ENCODE measurements at regions not wholly inside any gene's neighbourhood (a gene's known extent, or its start where the extent isn't known, plus 50 kb on each side); places are given as distances from the start of the nearest gene placed in this dataset.

- H3K4me1 Mint-ChIP-seq (ENCODE audit: insufficient read depth, unreplicated experiment) = peaks cover 8% of the 10 kb centered on the region
- no peaks in the 10 kb centered on the region for H3K9me3 Mint-ChIP-seq (ENCODE audit: unreplicated experiment)
- H3K27ac Mint-ChIP-seq (ENCODE audit: low read depth, unreplicated experiment) = no peak overlapping the region
- no peaks in the 10 kb centered on the region for H3K27me3 Mint-ChIP-seq (ENCODE audit: insufficient read depth, unreplicated experiment)
- BruUV-seq (replicated peaks) = no TSS peak
- CTCF ChIA-PET = interaction anchor here (0.6 kb wide), 1 partner anchor 64 kb away, joined by 4 read pairs; no protein-coding TSS in a partner anchor
- POLR2A ChIA-PET = interaction anchor here (0.7 to 1.6 kb wide), 3 partner anchors 9 to 15 kb away, joined by 4 to 5 read pairs (median 4); no protein-coding TSS in a partner anchor
- DNase-seq (ENCODE audit: unreplicated experiment) = no peak
- TF ChIP-seq, protein P1, sequence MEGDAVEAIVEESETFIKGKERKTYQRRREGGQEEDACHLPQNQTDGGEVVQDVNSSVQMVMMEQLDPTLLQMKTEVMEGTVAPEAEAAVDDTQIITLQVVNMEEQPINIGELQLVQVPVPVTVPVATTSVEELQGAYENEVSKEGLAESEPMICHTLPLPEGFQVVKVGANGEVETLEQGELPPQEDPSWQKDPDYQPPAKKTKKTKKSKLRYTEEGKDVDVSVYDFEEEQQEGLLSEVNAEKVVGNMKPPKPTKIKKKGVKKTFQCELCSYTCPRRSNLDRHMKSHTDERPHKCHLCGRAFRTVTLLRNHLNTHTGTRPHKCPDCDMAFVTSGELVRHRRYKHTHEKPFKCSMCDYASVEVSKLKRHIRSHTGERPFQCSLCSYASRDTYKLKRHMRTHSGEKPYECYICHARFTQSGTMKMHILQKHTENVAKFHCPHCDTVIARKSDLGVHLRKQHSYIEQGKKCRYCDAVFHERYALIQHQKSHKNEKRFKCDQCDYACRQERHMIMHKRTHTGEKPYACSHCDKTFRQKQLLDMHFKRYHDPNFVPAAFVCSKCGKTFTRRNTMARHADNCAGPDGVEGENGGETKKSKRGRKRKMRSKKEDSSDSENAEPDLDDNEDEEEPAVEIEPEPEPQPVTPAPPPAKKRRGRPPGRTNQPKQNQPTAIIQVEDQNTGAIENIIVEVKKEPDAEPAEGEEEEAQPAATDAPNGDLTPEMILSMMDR (IDR thresholded peaks at IDR 0.05; ENCODE audit: unreplicated experiment) = no peak
- intact Hi-C loops (cut with micrococcal nuclease) = no loop called here
- H3K4me3 Mint-ChIP-seq (ENCODE audit: unreplicated experiment) = no peak overlapping the region
- no peaks in the 10 kb centered on the region for H3K36me3 Mint-ChIP-seq (ENCODE audit: insufficient read depth, unreplicated experiment)
Observed at GRCh38 chr12:92226961-92227360, 81.3 kb upstream of the BTG1 start.

GRCh38 chr12:92226071-92226661 lies 80.5 kb upstream of the BTG1 start:
- no peak overlapping the region for H3K4me3 Mint-ChIP-seq (ENCODE audit: unreplicated experiment)
- H3K27me3 Mint-ChIP-seq (ENCODE audit: insufficient read depth, unreplicated experiment) = no peaks in the 10 kb centered on the region
- CTCF ChIA-PET = no interaction called here
- intact Hi-C loops (cut with micrococcal nuclease) = no loop called here
- BruUV-seq (replicated peaks) = no TSS peak
- DNase-seq (ENCODE audit: unreplicated experiment) = no peak
- H3K36me3 Mint-ChIP-seq (ENCODE audit: insufficient read depth, unreplicated experiment) = no peaks in the 10 kb centered on the region
- no peaks in the 10 kb centered on the region for H3K9me3 Mint-ChIP-seq (ENCODE audit: unreplicated experiment)
- TF ChIP-seq, protein P1 (IDR thresholded peaks at IDR 0.05; ENCODE audit: unreplicated experiment) = no peak
- H3K4me1 Mint-ChIP-seq (ENCODE audit: insufficient read depth, unreplicated experiment) = peaks cover 8% of the 10 kb centered on the region
- POLR2A ChIA-PET = interaction anchor here (0.7 to 1.3 kb wide), 4 partner anchors 10 to 599 kb away, joined by 3 to 5 read pairs (median 4); no protein-coding TSS in a partner anchor
- no peak overlapping the region for H3K27ac Mint-ChIP-seq (ENCODE audit: low read depth, unreplicated experiment)

DNA sequence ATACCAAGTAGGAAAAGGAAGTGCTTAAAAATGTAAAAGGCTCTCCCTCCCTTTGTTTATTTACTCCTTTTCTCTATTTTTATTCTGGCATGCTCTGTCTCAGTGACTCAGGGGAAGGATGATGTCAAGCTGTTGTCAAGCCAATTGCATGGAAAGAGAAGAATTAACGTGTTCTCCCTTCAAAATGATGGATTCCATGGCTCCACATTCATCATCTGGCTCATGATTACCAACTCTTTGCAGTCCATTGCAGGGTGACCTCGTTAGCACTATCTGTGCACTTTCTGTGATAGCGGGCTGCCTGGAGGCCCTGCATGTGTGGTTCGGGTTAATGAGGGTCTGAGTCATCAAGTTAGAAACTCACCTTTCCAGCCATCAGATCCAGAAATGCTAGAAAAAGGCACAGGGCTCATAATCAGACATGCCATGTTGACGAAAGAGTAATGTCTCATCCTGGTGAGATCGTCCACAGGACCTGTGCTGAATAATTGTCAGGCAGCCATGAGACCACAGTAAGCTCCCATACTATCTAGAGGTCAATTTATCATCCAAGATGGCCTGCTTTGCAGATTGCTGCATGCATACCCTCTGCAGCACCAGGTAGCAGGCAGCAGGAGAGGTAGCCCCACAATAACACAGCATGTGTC lies 79.2 kb upstream of the BTG1 start:
- TF ChIP-seq, protein P1 (IDR thresholded peaks at IDR 0.05; ENCODE audit: unreplicated experiment) = no peak
- no peaks in the 10 kb centered on the region for H3K9me3 Mint-ChIP-seq (ENCODE audit: unreplicated experiment)
- ChIA-PET CTCF (interaction anchor here (0.6 to 1.2 kb wide), 2 partner anchors 8 to 185 kb away, joined by 3 to 4 read pairs; no protein-coding TSS in a partner anchor), POLR2A (interaction anchor here (0.6 to 1.9 kb wide), 4 partner anchors 77 to 341 kb away, joined by 3 to 8 read pairs (median 4); partner anchors contain the start of gene BTG1)
- no peaks in the 10 kb centered on the region for H3K27me3 Mint-ChIP-seq (ENCODE audit: insufficient read depth, unreplicated experiment)
- BruUV-seq (replicated peaks) = no TSS peak
- no peaks in the 10 kb centered on the region for H3K36me3 Mint-ChIP-seq (ENCODE audit: insufficient read depth, unreplicated experiment)
- no peak overlapping the region for H3K27ac Mint-ChIP-seq (ENCODE audit: low read depth, unreplicated experiment)
- no peak overlapping the region for H3K4me3 Mint-ChIP-seq (ENCODE audit: unreplicated experiment)
- H3K4me1 Mint-ChIP-seq (ENCODE audit: insufficient read depth, unreplicated experiment) = peaks cover 8% of the 10 kb centered on the region
- DNase-seq (ENCODE audit: unreplicated experiment) = peak; percentile 47
- intact Hi-C loops (cut with micrococcal nuclease) = no loop called here

GRCh38 chr12:92223481-92223880 lies 77.8 kb upstream of the BTG1 start:
- no peak overlapping the region for H3K27ac Mint-ChIP-seq (ENCODE audit: low read depth, unreplicated experiment)
- POLR2A ChIA-PET = interaction anchor here (0.6 to 1.9 kb wide), 6 partner anchors 17 to 640 kb away, joined by 3 to 8 read pairs (median 4); partner anchors contain the start of gene BTG1
- DNase-seq (ENCODE audit: unreplicated experiment) = no peak
- CTCF ChIA-PET = interaction anchor here (0.6 to 1.7 kb wide), 4 partner anchors 11 to 1237 kb away, joined by 3 to 5 read pairs (median 4); no protein-coding TSS in a partner anchor
- intact Hi-C loops (cut with micrococcal nuclease) = no loop called here
- peaks cover 8% of the 10 kb centered on the region for H3K4me1 Mint-ChIP-seq (ENCODE audit: insufficient read depth, unreplicated experiment)
- BruUV-seq (replicated peaks) = no TSS peak
- no peak overlapping the region for H3K4me3 Mint-ChIP-seq (ENCODE audit: unreplicated experiment)
- H3K36me3 Mint-ChIP-seq (ENCODE audit: insufficient read depth, unreplicated experiment) = no peaks in the 10 kb centered on the region
- no peaks in the 10 kb centered on the region for H3K27me3 Mint-ChIP-seq (ENCODE audit: insufficient read depth, unreplicated experiment)
- no peaks in the 10 kb centered on the region for H3K9me3 Mint-ChIP-seq (ENCODE audit: unreplicated experiment)
- TF ChIP-seq, protein P1 (IDR thresholded peaks at IDR 0.05; ENCODE audit: unreplicated experiment) = no peak

All from MCF 10A (cell line).